Neural crest cell (in vitro differentiated cells): ENCODE measurements at regions not wholly inside any gene's neighbourhood (a gene's known extent, or its start where the extent isn't known, plus 50 kb on each side); places are given as distances from the start of the nearest gene placed in this dataset.

Experiments
- DNase-seq: peaks from one replicate; pipeline ENCODE4 v3.0.0; 2021; ENCODE audit warnings: low read depth, mixed read lengths, low spot score
- H3K27ac Mint-ChIP-seq: one replicate; pipeline ENCODE4 v1.8.0; 2021; ENCODE audit warnings: mild to moderate bottlenecking, mixed read lengths; ENCODE audit not compliant: unreplicated experiment
- H3K27me3 Mint-ChIP-seq: 2 replicates; pipeline ENCODE4 v1.8.0; 2021; ENCODE audit warnings: low read depth, mild to moderate bottlenecking, mixed read lengths
- H3K36me3 Mint-ChIP-seq: 2 replicates; pipeline ENCODE4 v1.8.0; 2021; ENCODE audit warnings: low read depth, mild to moderate bottlenecking, mixed read lengths
- H3K4me1 Mint-ChIP-seq: 2 replicates; pipeline ENCODE4 v1.8.0; 2021; ENCODE audit warnings: mixed read lengths
- H3K4me3 Mint-ChIP-seq: one replicate; pipeline ENCODE4 v1.8.0; 2021; ENCODE audit warnings: mild to moderate bottlenecking, mixed read lengths
- H3K9me3 Mint-ChIP-seq: 2 replicates; pipeline ENCODE4 v1.8.0; 2021; ENCODE audit warnings: mixed read lengths
- CTCF ChIP-seq: fragments of 200-600 bp; sonication (generic); conservative IDR thresholded peaks from 2 replicates; pipeline ENCODE4 v1.5.0; 2021; ENCODE audit warnings: antibody characterized with exemption, mild to moderate bottlenecking

GRCh38 chr3:82085356-82085755 lies 323.9 kb upstream of the GBE1 start:
- Mint-ChIP-seq H3K9me3 (no peaks in the 10 kb centered on the region), H3K36me3 (no peaks in the 10 kb centered on the region), H3K27ac (no peak overlapping the region), H3K4me3 (no peak overlapping the region), H3K27me3 (no peaks in the 10 kb centered on the region), H3K4me1 (peaks cover 19% of the 10 kb centered on the region)
- TF ChIP-seq CTCF, result no peak
- DNase-seq, result no peak

DNA sequence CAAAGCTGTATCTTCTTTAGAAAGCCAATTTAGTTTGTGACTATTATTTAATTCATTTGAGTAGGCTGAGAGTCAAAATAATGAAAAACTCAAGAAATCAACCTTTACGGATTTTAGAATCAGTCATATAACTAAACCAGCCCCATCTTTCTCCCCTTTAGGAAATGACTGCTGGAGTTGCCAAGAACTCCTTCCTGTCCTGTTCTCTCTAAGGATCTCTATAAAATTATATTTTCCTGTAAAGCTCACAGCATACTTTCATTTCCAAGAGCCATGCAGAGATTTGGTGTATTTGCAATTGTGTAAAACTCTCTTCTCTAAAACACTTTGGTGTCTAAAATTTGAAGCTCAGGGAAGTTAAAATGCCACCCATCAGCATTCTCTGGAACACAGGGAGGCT lies 323.4 kb upstream of the GBE1 start:
- H3K9me3 Mint-ChIP-seq, result no peaks in the 10 kb centered on the region
- H3K27me3 Mint-ChIP-seq, result no peaks in the 10 kb centered on the region
- H3K4me1 Mint-ChIP-seq, result peaks cover 19% of the 10 kb centered on the region
- no peak overlapping the region for H3K4me3 Mint-ChIP-seq
- no peak for TF ChIP-seq CTCF
- no peak overlapping the region for H3K27ac Mint-ChIP-seq
- H3K36me3 Mint-ChIP-seq, result no peaks in the 10 kb centered on the region
- no peak for DNase-seq

GRCh38 chr3:82082796-82083195 lies 321.4 kb upstream of the GBE1 start:
- no peak for DNase-seq
- H3K27ac Mint-ChIP-seq, result no peak overlapping the region

DNA sequence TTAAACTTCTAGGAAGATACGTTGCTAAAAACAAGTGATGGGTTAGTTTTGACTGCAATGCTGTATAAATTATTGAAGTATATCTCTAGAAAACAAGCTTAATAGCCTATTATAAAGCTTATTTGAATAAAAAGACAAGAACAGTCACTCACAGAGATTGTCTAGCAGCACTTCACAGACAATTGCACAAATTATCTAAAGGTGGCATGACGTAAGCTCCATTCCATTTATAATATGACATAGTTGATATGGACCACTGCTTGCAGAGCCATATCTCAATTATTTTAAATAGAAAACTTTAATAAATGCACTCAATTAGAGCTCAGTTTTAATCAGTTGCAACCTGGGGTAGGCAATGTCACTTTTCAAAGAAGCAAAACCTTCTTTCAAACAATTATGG lies 319.9 kb upstream of the GBE1 start:
- H3K9me3 Mint-ChIP-seq, result no peaks in the 10 kb centered on the region
- no peaks in the 10 kb centered on the region for H3K36me3 Mint-ChIP-seq
- no peak for TF ChIP-seq CTCF
- no peak overlapping the region for H3K4me3 Mint-ChIP-seq
- H3K27ac Mint-ChIP-seq, result no peak overlapping the region
- H3K27me3 Mint-ChIP-seq, result no peaks in the 10 kb centered on the region
- no peak for DNase-seq
- peaks cover 19% of the 10 kb centered on the region for H3K4me1 Mint-ChIP-seq

More at GRCh38 chr3:82082796-82083195, 321.4 kb upstream of the GBE1 start:
- Mint-ChIP-seq H3K36me3 (no peaks in the 10 kb centered on the region), H3K27me3 (no peaks in the 10 kb centered on the region), H3K4me3 (no peak overlapping the region), H3K4me1 (peaks cover 19% of the 10 kb centered on the region), H3K9me3 (no peaks in the 10 kb centered on the region)
- no peak for TF ChIP-seq CTCF

DNA sequence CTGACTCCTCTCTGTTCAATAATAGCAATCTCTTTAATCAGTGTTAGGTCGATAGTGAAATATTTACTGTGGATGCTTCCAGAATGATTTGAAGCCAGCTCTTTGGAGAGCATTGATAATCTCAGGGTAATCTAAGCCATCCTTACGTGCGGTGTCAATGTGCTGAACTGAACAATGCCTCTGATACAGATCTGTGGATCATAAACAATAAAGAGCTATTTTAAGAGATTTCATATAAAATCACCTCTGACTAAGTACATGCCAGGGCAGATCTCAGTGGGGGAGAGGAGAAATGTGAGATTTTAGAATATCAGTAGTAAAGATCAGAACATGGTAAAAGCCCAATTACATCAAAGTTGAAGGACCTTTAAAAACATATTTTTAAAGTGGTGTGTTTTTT lies 319.3 kb upstream of the GBE1 start:
- H3K36me3 Mint-ChIP-seq, result no peaks in the 10 kb centered on the region
- TF ChIP-seq CTCF, result no peak
- no peak overlapping the region for H3K4me3 Mint-ChIP-seq
- H3K9me3 Mint-ChIP-seq, result no peaks in the 10 kb centered on the region
- H3K4me1 Mint-ChIP-seq, result peaks cover 14% of the 10 kb centered on the region
- DNase-seq, result no peak
- no peak overlapping the region for H3K27ac Mint-ChIP-seq
- H3K27me3 Mint-ChIP-seq, result no peaks in the 10 kb centered on the region

- no peaks in the 10 kb centered on the region for H3K9me3 Mint-ChIP-seq
- no peaks in the 10 kb centered on the region for H3K36me3 Mint-ChIP-seq
- H3K4me3 Mint-ChIP-seq, result no peak overlapping the region
- H3K27me3 Mint-ChIP-seq, result no peaks in the 10 kb centered on the region
- H3K4me1 Mint-ChIP-seq, result peaks cover 9% of the 10 kb centered on the region
- no peak overlapping the region for H3K27ac Mint-ChIP-seq
- no peak for DNase-seq
- TF ChIP-seq CTCF, result no peak
Observed at GRCh38 chr3:82080261-82080660, 318.8 kb upstream of the GBE1 start.
